Type B pancreatic cell (in vitro differentiated cells): ENCODE measurements at regions not wholly inside any gene's neighbourhood (a gene's known extent, or its start where the extent isn't known, plus 50 kb on each side); places are given as distances from the start of the nearest gene placed in this dataset.

Source experiments
- DNase-seq: peaks from one replicate; pipeline ENCODE4 v3.0.0; 2021; ENCODE audit warnings: mixed read lengths; ENCODE audit not compliant: unreplicated experiment; ENCODE audit errors: extremely low spot score
- H3K27ac Mint-ChIP-seq: 2 replicates; pipeline ENCODE4 v1.8.0; 2021; ENCODE audit warnings: mild to moderate bottlenecking, mixed read lengths
- H3K27me3 Mint-ChIP-seq: 2 replicates; pipeline ENCODE4 v1.8.0; 2021; ENCODE audit warnings: mixed read lengths
- H3K36me3 Mint-ChIP-seq: 2 replicates; pipeline ENCODE4 v1.8.0; 2021; ENCODE audit warnings: mixed read lengths
- H3K4me1 Mint-ChIP-seq: one replicate; pipeline ENCODE4 v1.8.0; 2021; ENCODE audit warnings: mixed read lengths; ENCODE audit not compliant: unreplicated experiment
- H3K4me3 Mint-ChIP-seq: 2 replicates; pipeline ENCODE4 v1.8.0; 2021; ENCODE audit warnings: mild to moderate bottlenecking, mixed read lengths
- H3K9me3 Mint-ChIP-seq: 2 replicates; pipeline ENCODE4 v1.8.0; 2021; ENCODE audit warnings: mixed read lengths
- TF ChIP-seq, protein P1 (sequence below): fragments of 200-600 bp; sonication (generic); conservative IDR thresholded peaks from 2 replicates; pipeline ENCODE4 v1.5.0; 2021; ENCODE audit warnings: antibody characterized with exemption, mild to moderate bottlenecking

DNA sequence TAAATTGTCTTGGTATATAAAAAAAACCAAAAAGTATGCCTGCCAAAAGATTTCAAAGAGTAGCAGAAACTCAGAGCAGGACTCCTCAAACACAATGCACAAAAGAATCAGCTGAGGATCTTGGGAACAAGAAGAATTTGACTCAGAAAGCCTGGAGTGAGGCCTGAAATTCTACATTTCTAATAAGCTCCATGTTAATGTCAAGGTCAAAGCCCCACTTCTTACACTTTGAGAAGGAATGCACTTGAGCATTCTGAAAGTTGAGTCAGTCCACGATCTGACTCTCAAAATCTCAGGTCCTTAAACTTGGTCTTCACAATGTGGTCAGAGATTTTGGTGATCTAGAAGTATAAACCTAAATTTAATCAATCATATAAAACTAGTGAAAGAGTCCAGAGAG is 910.0 kb upstream of the GBE1 start:
- DNase-seq = no peak
- Mint-ChIP-seq H3K27me3 (no peaks in the 10 kb centered on the region), H3K36me3 (no peaks in the 10 kb centered on the region), H3K4me3 (no peak overlapping the region), H3K4me1 (no peaks in the 10 kb centered on the region), H3K27ac (no peak overlapping the region), H3K9me3 (no peaks in the 10 kb centered on the region)
- TF ChIP-seq, protein P1, sequence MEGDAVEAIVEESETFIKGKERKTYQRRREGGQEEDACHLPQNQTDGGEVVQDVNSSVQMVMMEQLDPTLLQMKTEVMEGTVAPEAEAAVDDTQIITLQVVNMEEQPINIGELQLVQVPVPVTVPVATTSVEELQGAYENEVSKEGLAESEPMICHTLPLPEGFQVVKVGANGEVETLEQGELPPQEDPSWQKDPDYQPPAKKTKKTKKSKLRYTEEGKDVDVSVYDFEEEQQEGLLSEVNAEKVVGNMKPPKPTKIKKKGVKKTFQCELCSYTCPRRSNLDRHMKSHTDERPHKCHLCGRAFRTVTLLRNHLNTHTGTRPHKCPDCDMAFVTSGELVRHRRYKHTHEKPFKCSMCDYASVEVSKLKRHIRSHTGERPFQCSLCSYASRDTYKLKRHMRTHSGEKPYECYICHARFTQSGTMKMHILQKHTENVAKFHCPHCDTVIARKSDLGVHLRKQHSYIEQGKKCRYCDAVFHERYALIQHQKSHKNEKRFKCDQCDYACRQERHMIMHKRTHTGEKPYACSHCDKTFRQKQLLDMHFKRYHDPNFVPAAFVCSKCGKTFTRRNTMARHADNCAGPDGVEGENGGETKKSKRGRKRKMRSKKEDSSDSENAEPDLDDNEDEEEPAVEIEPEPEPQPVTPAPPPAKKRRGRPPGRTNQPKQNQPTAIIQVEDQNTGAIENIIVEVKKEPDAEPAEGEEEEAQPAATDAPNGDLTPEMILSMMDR = no peak

DNA sequence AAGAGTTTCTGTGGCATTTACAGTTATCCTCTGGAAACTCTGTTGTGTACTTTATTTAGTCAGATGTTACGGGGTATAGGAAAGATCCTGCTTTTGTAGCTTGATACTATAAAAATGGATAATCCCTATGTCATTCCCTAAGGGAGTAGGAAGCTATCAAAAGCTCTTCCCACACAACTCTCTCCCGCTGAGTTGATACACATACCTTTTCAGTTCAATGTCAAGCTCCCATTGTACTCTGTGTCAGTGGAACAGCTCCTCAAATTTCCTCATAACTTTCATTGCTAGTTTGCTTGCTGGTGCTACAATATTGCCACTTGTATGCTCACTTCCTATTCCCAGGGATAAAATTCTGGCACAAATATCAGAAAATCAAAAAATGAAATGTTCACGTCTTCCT is 893.3 kb upstream of the GBE1 start:
- H3K4me1 Mint-ChIP-seq = peaks cover 4% of the 10 kb centered on the region
- H3K36me3 Mint-ChIP-seq = no peaks in the 10 kb centered on the region
- TF ChIP-seq, protein P1 = no peak
- H3K27ac Mint-ChIP-seq = no peak overlapping the region
- H3K27me3 Mint-ChIP-seq = no peaks in the 10 kb centered on the region
- no peak overlapping the region for H3K4me3 Mint-ChIP-seq
- no peaks in the 10 kb centered on the region for H3K9me3 Mint-ChIP-seq
- DNase-seq = no peak

- TF ChIP-seq, protein P1 = no peak
- Mint-ChIP-seq H3K27me3 (no peaks in the 10 kb centered on the region), H3K36me3 (no peaks in the 10 kb centered on the region), H3K4me3 (no peak overlapping the region), H3K9me3 (no peaks in the 10 kb centered on the region), H3K27ac (no peak overlapping the region), H3K4me1 (no peaks in the 10 kb centered on the region)
- no peak for DNase-seq
These were observed 882.5 kb upstream of the GBE1 start for GRCh38 chr3:82643948-82644347.

GRCh38 chr3:82641701-82642100 is 880.3 kb upstream of the GBE1 start:
- Mint-ChIP-seq H3K27me3 (no peaks in the 10 kb centered on the region), H3K4me3 (no peak overlapping the region), H3K27ac (no peak overlapping the region), H3K9me3 (no peaks in the 10 kb centered on the region), H3K4me1 (no peaks in the 10 kb centered on the region), H3K36me3 (no peaks in the 10 kb centered on the region)
- no peak for DNase-seq
- TF ChIP-seq, protein P1 = no peak

- no peak overlapping the region for H3K4me3 Mint-ChIP-seq
- H3K9me3 Mint-ChIP-seq = no peaks in the 10 kb centered on the region
- TF ChIP-seq, protein P1 = no peak
- no peak for DNase-seq
- H3K27me3 Mint-ChIP-seq = no peaks in the 10 kb centered on the region
- no peaks in the 10 kb centered on the region for H3K4me1 Mint-ChIP-seq
- no peaks in the 10 kb centered on the region for H3K36me3 Mint-ChIP-seq
- no peak overlapping the region for H3K27ac Mint-ChIP-seq
These were observed 878.8 kb upstream of the GBE1 start for GRCh38 chr3:82640254-82640653.

DNA sequence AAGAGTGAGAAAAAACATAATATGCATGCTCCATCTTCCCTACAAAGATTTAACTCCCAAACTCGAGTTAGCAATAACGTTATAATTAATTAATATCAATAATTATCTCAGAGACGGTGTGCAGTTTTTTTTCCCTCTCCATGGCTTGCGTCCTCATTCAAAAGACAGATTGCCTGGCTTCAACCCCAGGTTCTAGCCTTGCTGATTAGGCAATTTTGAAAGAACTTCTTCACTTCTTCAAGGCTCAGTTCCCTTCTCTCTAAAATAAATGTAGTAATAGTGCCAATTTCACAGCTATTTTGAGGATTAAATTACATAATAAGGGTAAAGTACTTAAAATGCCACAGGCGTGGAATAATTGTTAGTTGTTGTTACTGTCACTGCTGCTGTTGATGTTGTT is 876.1 kb upstream of the GBE1 start:
- Mint-ChIP-seq H3K9me3 (no peaks in the 10 kb centered on the region), H3K27me3 (no peaks in the 10 kb centered on the region), H3K36me3 (no peaks in the 10 kb centered on the region), H3K4me3 (no peak overlapping the region), H3K27ac (no peak overlapping the region), H3K4me1 (peaks cover 5% of the 10 kb centered on the region)
- DNase-seq = no peak
- TF ChIP-seq, protein P1 = no peak
